HepG2 (cell line): ENCODE measurements at regions not wholly inside any gene's neighbourhood (a gene's known extent, or its start where the extent isn't known, plus 50 kb on each side); places are given as distances from the start of the nearest gene placed in this dataset.

ENCODE experiments used
- ATAC-seq: fragments of 200-7000 bp; cut with Tn5 transposase; 3 replicates; pipeline ENCODE4 v1.9.1; 2020; ENCODE audit warnings: mild to moderate bottlenecking, moderate library complexity
- BruUV-seq: library from RNA; stranded (reverse); fragments of 400-500 nt; replicated peaks from 2 replicates; lab custom pipeline; 2021; lab: Mats Ljungman, UMichigan
- CTCF ChIA-PET: fragments of 300-600 bp; formaldehyde crosslinking; extraction: SDS; loops from one replicate; lab custom pipeline; 2021; ENCODE audit warnings: low total read pairs, inconsistent platforms, low intra/inter-chr PET ratio; lab: Yijun Ruan, JAX
- POLR2A ChIA-PET: fragments of 350-600 bp; sonication (Branson Sonifier 250); formaldehyde crosslinking; loops from one replicate; lab custom pipeline; 2020; ENCODE audit warnings: antibody characterized with exemption, inconsistent platforms; lab: Yijun Ruan, JAX
- DNase-seq: peaks from one replicate; pipeline ENCODE4 v3.0.0-alpha.2; 2015; ENCODE audit warnings: low spot score
- FAIRE-seq: peaks from 3 replicates; lab custom pipeline; 2011; peaks lifted over from hg19 to GRCh38; lab: Jason Lieb, UNC
- H2AFZ ChIP-seq: one replicate; pipeline ENCODE4 v1.6.1; 2011; ENCODE audit warnings: low read length, inconsistent platforms
- H3K27ac ChIP-seq: fragments of 300-600 bp; 3 replicates; pipeline ENCODE4 v1.8.0; 2011; ENCODE audit warnings: mixed run types, mild to moderate bottlenecking, mixed read lengths, low read length, inconsistent platforms; ENCODE audit not compliant: insufficient read depth; ENCODE audit errors: extremely low read length
- H3K27me3 ChIP-seq, 2 experiments: fragments of 200-600 bp in 1 of 2; 2 replicates in 1 of 2; 3 replicates in 1 of 2; pipeline versions ENCODE4 v1.6.0 to v1.8.0; 2011; ENCODE audit warnings: low read length in 2 of 2, mild to moderate bottlenecking in 2 of 2, moderate library complexity in 2 of 2, inconsistent platforms in 1 of 2; ENCODE audit not compliant: insufficient read depth in 2 of 2, control insufficient read depth in 1 of 2
- H3K36me3 ChIP-seq, 2 experiments: fragments of 200-600 bp in 1 of 2; replicated peaks in 1 of 2; 2 replicates in 1 of 2; 3 replicates in 1 of 2; pipeline versions ENCODE4 v1.5.1 to v1.8.0; 2011; ENCODE audit warnings: low read length in 2 of 2, inconsistent platforms in 1 of 2; ENCODE audit not compliant: insufficient read depth in 2 of 2, control insufficient read depth in 1 of 2
- H3K4me1 ChIP-seq: 2 replicates; pipeline ENCODE4 v1.5.1; 2012; ENCODE audit warnings: low read length, inconsistent platforms; ENCODE audit not compliant: insufficient read depth
- H3K4me2 ChIP-seq: 2 replicates; pipeline ENCODE4 v1.6.0; 2011; ENCODE audit warnings: low read depth, low read length, inconsistent platforms
- H3K4me3 ChIP-seq, 3 experiments: fragments of 200-600 bp in 1 of 3; sonication (generic), shearing (Covaris generic) in 1 of 3; replicated peaks in 1 of 3; 2 replicates each; pipeline ENCODE4 v1.5.1; 2011 to 2016; ENCODE audit warnings: low read length in 3 of 3, inconsistent platforms in 2 of 3, low read depth in 2 of 3, mild to moderate bottlenecking in 2 of 3, control low read depth in 1 of 3, mixed read lengths in 1 of 3; ENCODE audit not compliant: insufficient read depth in 1 of 3
- H3K79me2 ChIP-seq: one replicate; pipeline ENCODE4 v1.6.1; 2011; ENCODE audit warnings: low read length, inconsistent platforms; ENCODE audit not compliant: insufficient read depth
- H3K9ac ChIP-seq: 2 replicates; pipeline ENCODE4 v1.6.0; 2011; ENCODE audit warnings: mild to moderate bottlenecking, low read depth, low read length, inconsistent platforms; ENCODE audit not compliant: insufficient read depth
- H3K9me3 ChIP-seq: 2 replicates; pipeline ENCODE4 v1.5.1; 2012; ENCODE audit warnings: mild to moderate bottlenecking, low read length
- H4K20me1 ChIP-seq: 2 replicates; pipeline ENCODE4 v1.6.0; 2011; ENCODE audit warnings: inconsistent platforms, mild to moderate bottlenecking, low read length, moderate library complexity; ENCODE audit not compliant: insufficient read depth
- CBFB ChIP-seq: sonication (generic); formaldehyde crosslinking; IDR thresholded peaks from 2 replicates; pipeline ENCODE4 v1.4.0; 2020; ENCODE audit warnings: missing genetic modification reagents
- EP300 ChIP-seq, 3 experiments: sonication (generic) in 1 of 3; formaldehyde crosslinking in 1 of 3; IDR thresholded peaks; 2 replicates each; pipeline versions ENCODE4 v1.5.1 to v1.6.1; 2011 to 2020; ENCODE audit warnings: low read depth in 2 of 3, low read length in 2 of 3, borderline replicate concordance in 1 of 3, improper control_type of control experiment in 1 of 3, mild to moderate bottlenecking in 1 of 3, missing genetic modification reagents in 1 of 3, moderate library complexity in 1 of 3
- ETV5 ChIP-seq: IDR thresholded peaks from 2 replicates; pipeline ENCODE4 v1.6.1; 2018; ENCODE audit warnings: missing biosample characterization, missing genetic modification reagents, inconsistent platforms, borderline replicate concordance
- HDAC2 ChIP-seq: sonication (generic); formaldehyde crosslinking; IDR thresholded peaks from 2 replicates; pipeline ENCODE4 v1.4.0; 2020; ENCODE audit warnings: missing genetic modification reagents
- HDAC6 ChIP-seq: fragments of 200-600 bp; sonication (generic); IDR thresholded peaks from 2 replicates; pipeline ENCODE4 v1.7.0; 2017; ENCODE audit warnings: mild to moderate bottlenecking, antibody characterized with exemption, low read length, low read depth
- HOXA7 ChIP-seq: sonication (generic); formaldehyde crosslinking; IDR thresholded peaks from 2 replicates; pipeline ENCODE4 v1.8.1; 2022; ENCODE audit warnings: mild to moderate bottlenecking, missing genetic modification reagents, moderate library complexity
- LCORL ChIP-seq, 2 experiments: fragments of 450-650 bp in 1 of 2; sonication (generic) in 1 of 2; formaldehyde crosslinking in 1 of 2; IDR thresholded peaks; 2 replicates each; pipeline versions ENCODE4 v1.5.0 to v1.6.1; 2017 to 2020; ENCODE audit warnings: antibody characterized with exemption in 1 of 2, missing genetic modification reagents in 1 of 2
- MTF1 ChIP-seq: sonication (generic); formaldehyde crosslinking; IDR thresholded peaks from 2 replicates; pipeline ENCODE4 v1.5.0; 2020; ENCODE audit warnings: missing genetic modification reagents
- PITX1 ChIP-seq: sonication (generic); formaldehyde crosslinking; IDR thresholded peaks from 2 replicates; pipeline ENCODE4 v1.5.1; 2020; ENCODE audit warnings: mild to moderate bottlenecking, missing genetic modification reagents
- RELA ChIP-seq: sonication (generic); formaldehyde crosslinking; IDR thresholded peaks from 2 replicates; pipeline ENCODE4 v1.4.0; 2020; ENCODE audit warnings: missing genetic modification reagents
- ZNF276 ChIP-seq: sonication (generic); formaldehyde crosslinking; IDR thresholded peaks from 2 replicates; pipeline ENCODE4 v1.4.0; 2020; ENCODE audit warnings: mild to moderate bottlenecking, low read depth, missing genetic modification reagents
- ZNF296 ChIP-seq: sonication (generic); formaldehyde crosslinking; conservative IDR thresholded peaks from 2 replicates; pipeline ENCODE4 v1.5.0; 2020; ENCODE audit warnings: mild to moderate bottlenecking, missing genetic modification reagents
- ZNF326 ChIP-seq: sonication (generic); formaldehyde crosslinking; IDR thresholded peaks from 2 replicates; pipeline ENCODE4 v1.4.0; 2020; ENCODE audit warnings: missing genetic modification reagents, borderline replicate concordance
- ZNF382 ChIP-seq: sonication (generic); formaldehyde crosslinking; IDR thresholded peaks from 2 replicates; pipeline ENCODE4 v1.5.0; 2020; ENCODE audit warnings: missing genetic modification reagents, mild to moderate bottlenecking, borderline replicate concordance
- ZNF451 ChIP-seq: sonication (generic); formaldehyde crosslinking; IDR thresholded peaks from 2 replicates; pipeline ENCODE4 v1.5.0; 2020; ENCODE audit warnings: mild to moderate bottlenecking, missing genetic modification reagents
- ZNF598 ChIP-seq: sonication (generic); formaldehyde crosslinking; IDR thresholded peaks from 2 replicates; pipeline ENCODE4 v1.5.1; 2020; ENCODE audit warnings: mild to moderate bottlenecking, missing genetic modification reagents, borderline replicate concordance
- ZNF710 ChIP-seq: sonication (generic); formaldehyde crosslinking; IDR thresholded peaks from 2 replicates; pipeline ENCODE4 v1.5.0; 2020; ENCODE audit warnings: mild to moderate bottlenecking, missing genetic modification reagents, borderline replicate concordance
- ZNF788 ChIP-seq: sonication (generic); formaldehyde crosslinking; IDR thresholded peaks from 2 replicates; pipeline ENCODE4 v1.5.0; 2020; ENCODE audit warnings: mild to moderate bottlenecking, missing genetic modification reagents, borderline replicate concordance
- WGBS: methylation state at CpG from one replicate; pipeline ENCODE4 v1.1.6; 2017; ENCODE audit warnings: low lambda C conversion rate; 5-methylcytosine and 5-hydroxymethylcytosine counted together
- in situ Hi-C: cut with HindIII; loops from 2 replicates; pipeline ENCODE4 v1.10.0; 2017; ENCODE audit warnings: low pct_unique_long_range_greater_than_20kb; ENCODE audit not compliant: extremely low pct_ligation_motif_present
- intact Hi-C: fragments of 100-400 bp; cut with micrococcal nuclease; formaldehyde crosslinking; loops from one replicate; pipeline ENCODE4 v1.10.0; 2022; ENCODE audit not compliant: unreplicated experiment

GRCh38 chr3:24060055-24060454 lies 115.0 kb downstream of the NR1D2 start:
- Histone ChIP-seq H3K4me1 (no peaks in the 10 kb centered on the region), H4K20me1 (no peaks in the 10 kb centered on the region), H2AFZ (no peak overlapping the region), H3K4me3 (no peak overlapping the region), H3K9ac (no peak overlapping the region), H3K79me2 (no peaks in the 10 kb centered on the region), H3K9me3 (no peaks in the 10 kb centered on the region), H3K27me3 (no peaks in the 10 kb centered on the region; a peak in 2 of 5 replicates), H3K36me3 (no peaks in the 10 kb centered on the region), H3K27ac (no peak overlapping the region), H3K4me2 (no peak overlapping the region)
- DNase-seq (no peak), ATAC-seq (no peak), FAIRE-seq (no peak)
- intact Hi-C loops = no loop called here
- ChIA-PET CTCF (no interaction called here), POLR2A (no interaction called here)
- no TSS peak for BruUV-seq
- TF ChIP-seq ZNF451 (CRISPR knock-in tag) (no peak), CBFB (CRISPR knock-in tag) (no peak), ZNF276 (no peak), EP300 (IDR thresholded peaks at IDR 0.05; ENCODE audit: low read depth in 2 of 2, low read length in 2 of 2) (no peak), EP300 (CRISPR knock-in tag; IDR thresholded peaks at IDR 0.05; ENCODE audit: borderline replicate concordance) (no peak), HDAC2 (CRISPR knock-in tag) (no peak), ZNF296 (no peak), ZNF326 (no peak), ETV5 (CRISPR knock-in tag) (no peak), ZNF710 (CRISPR knock-in tag) (no peak), RELA (CRISPR knock-in tag) (no peak), HOXA7 (CRISPR knock-in tag) (no peak), ZNF788 (CRISPR knock-in tag) (no peak), HDAC6 (no peak), LCORL (IDR thresholded peaks at IDR 0.05) (no peak), LCORL (CRISPR knock-in tag; IDR thresholded peaks at IDR 0.05) (no peak), MTF1 (CRISPR knock-in tag) (no peak), ZNF598 (CRISPR knock-in tag) (no peak), PITX1 (no peak), ZNF382 (CRISPR knock-in tag) (no peak)
- in situ Hi-C loops = loop anchor here (10.0 kb wide), 1 partner anchor 175 kb away; no protein-coding TSS in a partner anchor
- WGBS = 39% methylated on average over 3 of the region's 3 CpGs
